Activated effector memory CD4-positive, alpha-beta T cell treated with anti-CD3 and anti-CD28 coated beads, Interleukin-2, amount 50 U/mL, for 16 hours (primary cell): ENCODE measurements at regions not wholly inside any gene's neighbourhood (a gene's known extent, or its start where the extent isn't known, plus 50 kb on each side); places are given as distances from the start of the nearest gene placed in this dataset.

ENCODE experiments used
- DNase-seq: peaks from one replicate; pipeline ENCODE4 v3.0.0-alpha.2; 2020

GRCh38 chr4:108520807-108521206 lies 99.6 kb upstream of the RPL34 start:
- no peak for DNase-seq

GRCh38 chr4:108519911-108520601 lies 100.3 kb upstream of the RPL34 start:
- DNase-seq = no peak

GRCh38 chr4:108519208-108519833 lies 101.1 kb upstream of the RPL34 start:
- DNase-seq = no peak

- peak; percentile 64 for DNase-seq
These were observed 107.5 kb upstream of the RPL34 start for GRCh38 chr4:108512615-108513505.

GRCh38 chr4:108511618-108512017 lies 108.8 kb upstream of the RPL34 start:
- DNase-seq = no peak

- DNase-seq = no peak
These were observed 118.0 kb upstream of the RPL34 start for GRCh38 chr4:108502356-108502755.

GRCh38 chr4:108498925-108499324 lies 121.5 kb upstream of the RPL34 start:
- DNase-seq = no peak

GRCh38 chr4:108493596-108493931 lies 126.8 kb upstream of the RPL34 start:
- DNase-seq = no peak

GRCh38 chr4:108492816-108493595 lies 127.4 kb upstream of the RPL34 start:
- DNase-seq = peak; percentile 69

- DNase-seq = no peak
These were observed 131.5 kb upstream of the RPL34 start for GRCh38 chr4:108488865-108489264.

- no peak for DNase-seq
These were observed 134.3 kb upstream of the RPL34 start for GRCh38 chr4:108486046-108486445.

- no peak for DNase-seq
These were observed 136.2 kb upstream of the RPL34 start for GRCh38 chr4:108484187-108484586.

GRCh38 chr4:108483650-108484049 lies 136.7 kb upstream of the RPL34 start:
- DNase-seq = no peak

- no peak for DNase-seq
These were observed 137.3 kb upstream of the RPL34 start for GRCh38 chr4:108483079-108483478.

GRCh38 chr4:108480881-108481280 lies 139.5 kb upstream of the RPL34 start:
- no peak for DNase-seq

- no peak for DNase-seq
These were observed 142.8 kb upstream of the RPL34 start for GRCh38 chr4:108477527-108478108.

- no peak for DNase-seq
These were observed 147.1 kb upstream of the RPL34 start for GRCh38 chr4:108473163-108473720.

- no peak for DNase-seq
These were observed 153.2 kb upstream of the RPL34 start for GRCh38 chr4:108466936-108467902.

GRCh38 chr4:108465886-108466500 lies 154.4 kb upstream of the RPL34 start:
- DNase-seq = no peak

GRCh38 chr4:108458681-108459080 lies 161.7 kb upstream of the RPL34 start:
- DNase-seq = no peak

GRCh38 chr4:108454227-108454626 lies 166.1 kb upstream of the RPL34 start:
- DNase-seq = no peak
